DMS79 (cell line): ENCODE measurements at regions not wholly inside any gene's neighbourhood (a gene's known extent, or its start where the extent isn't known, plus 50 kb on each side); places are given as distances from the start of the nearest gene placed in this dataset.

Experiments used
- DNase-seq: peaks from one replicate; lab custom pipeline; 2025; lab: John Stamatoyannopoulos, UW

GRCh38 chr18:8944871-8945245 is 157.6 kb upstream of the NDUFV2 start:
- no peak for DNase-seq

DNA sequence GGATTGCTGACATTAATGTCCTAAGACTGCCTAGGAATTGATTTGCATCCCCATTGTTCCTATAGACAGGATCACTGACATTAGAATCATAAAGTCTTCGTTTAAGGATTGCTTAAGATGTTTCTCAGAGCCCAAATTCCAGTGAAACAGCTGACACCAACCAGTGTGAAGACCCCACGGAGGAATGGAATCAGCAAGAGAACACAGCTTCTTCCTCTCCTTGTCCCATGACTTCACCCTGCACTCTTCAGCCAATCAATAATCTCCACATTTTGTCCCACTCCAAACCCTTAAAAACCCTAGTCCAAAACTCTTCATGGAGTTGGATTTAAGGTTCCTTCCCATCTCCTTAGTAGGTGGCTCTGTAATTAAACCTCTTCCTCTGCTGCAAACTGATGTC is 157.0 kb upstream of the NDUFV2 start:
- DNase-seq = no peak

GRCh38 chr18:8946066-8946838 is 156.2 kb upstream of the NDUFV2 start:
- DNase-seq = no peak

GRCh38 chr18:8947566-8947965 is 154.9 kb upstream of the NDUFV2 start:
- peak; percentile 49 for DNase-seq

DNA sequence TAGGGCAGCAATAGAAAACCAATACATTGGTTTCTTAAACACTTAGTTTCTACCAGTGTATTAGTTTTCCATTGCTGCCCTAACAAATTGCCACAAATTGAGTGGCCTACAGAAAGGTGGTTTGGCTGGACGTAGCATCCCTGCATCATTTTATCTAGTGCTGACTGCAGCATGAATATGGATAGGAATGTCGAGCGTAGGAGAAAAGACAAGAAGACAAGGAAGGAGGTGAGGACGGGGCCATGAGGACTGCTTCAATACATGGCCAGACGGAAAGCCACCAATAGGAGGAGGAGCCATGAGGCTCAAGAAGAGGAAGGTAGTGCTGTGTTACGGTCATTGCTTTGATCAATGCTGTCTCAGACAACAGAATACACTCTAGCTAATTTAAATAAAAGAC is 154.5 kb upstream of the NDUFV2 start:
- no peak for DNase-seq

GRCh38 chr18:8948471-8949149 is 153.9 kb upstream of the NDUFV2 start:
- DNase-seq = no peak

DNA sequence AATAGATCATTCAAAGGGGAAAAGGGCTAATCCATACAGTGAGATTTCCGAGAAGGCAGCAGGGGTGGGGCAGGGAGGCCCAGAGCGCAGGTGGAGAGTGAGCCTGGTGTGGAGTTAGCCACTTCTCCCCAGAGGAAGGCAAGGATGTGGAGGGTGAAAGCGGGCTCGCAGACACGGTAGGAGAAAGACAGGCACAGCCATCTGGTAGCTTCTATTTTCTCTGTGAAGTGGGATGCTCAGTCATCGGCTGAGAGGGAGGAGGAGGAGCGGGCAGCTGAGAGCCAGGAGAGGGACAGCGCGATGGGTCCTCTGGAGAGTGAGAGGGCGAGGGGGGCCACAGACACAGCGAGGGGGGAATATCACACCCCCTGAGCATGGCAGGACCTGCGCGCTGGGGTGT is 153.3 kb upstream of the NDUFV2 start:
- DNase-seq = no peak

DNA sequence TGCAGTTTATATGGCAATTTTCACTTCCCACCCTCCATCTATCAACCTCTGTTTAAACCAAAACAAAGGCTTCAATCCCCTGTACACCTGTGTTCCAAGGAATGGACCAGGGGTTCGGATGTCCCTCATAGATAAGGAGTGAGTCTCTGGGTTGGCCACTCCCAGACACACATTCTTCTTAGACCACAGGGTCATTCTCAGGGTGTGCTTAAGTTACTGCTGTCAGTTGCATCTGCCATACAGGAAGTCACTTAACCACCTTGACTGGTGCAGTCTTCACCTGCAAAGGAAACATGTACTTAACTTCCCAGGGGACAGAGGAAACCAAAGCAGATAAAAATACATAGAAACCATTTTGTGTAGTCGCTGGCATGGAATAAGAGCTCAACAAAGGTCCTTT is 151.0 kb upstream of the NDUFV2 start:
- DNase-seq = no peak

DNA sequence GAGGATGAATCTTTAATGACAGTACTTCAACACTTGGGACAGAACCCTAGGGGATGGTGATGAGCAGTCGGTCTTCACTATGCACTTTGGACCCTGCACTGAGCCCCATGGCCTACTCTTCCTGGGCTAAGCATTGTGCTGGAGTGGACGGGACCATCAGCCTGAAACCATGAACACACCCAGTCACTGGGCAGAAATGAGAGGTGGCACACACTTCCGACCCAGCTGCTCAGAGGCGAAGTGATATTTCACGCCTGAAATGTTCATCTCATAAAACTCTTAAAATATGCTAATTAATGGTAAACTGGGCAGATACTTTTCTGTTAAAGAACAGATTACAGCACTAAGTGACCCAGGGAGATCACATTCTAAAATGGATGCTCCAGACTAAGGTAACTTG is 150.3 kb upstream of the NDUFV2 start:
- DNase-seq = no peak

- DNase-seq = no peak
Measured at GRCh38 chr18:8952769-8953760, 149.4 kb upstream of the NDUFV2 start.

DNA sequence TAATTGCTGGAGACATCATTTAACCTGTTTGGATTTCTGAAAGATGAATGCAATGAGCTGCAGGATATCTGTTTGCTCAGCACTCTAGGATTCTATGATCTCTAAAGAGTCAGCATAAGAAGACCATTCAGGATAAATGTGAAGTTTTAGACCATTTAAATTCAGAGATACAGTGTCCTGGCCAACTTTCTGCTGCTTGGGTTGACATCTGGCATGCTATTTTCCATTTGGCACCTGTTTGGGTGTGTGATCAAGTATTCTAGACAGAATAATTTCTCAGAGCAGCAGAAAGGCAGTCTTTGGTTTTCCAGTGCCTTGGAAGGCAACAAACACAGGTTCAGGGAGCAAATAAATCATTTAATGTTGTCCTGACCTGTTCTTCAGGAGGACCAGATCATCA is 144.8 kb upstream of the NDUFV2 start:
- DNase-seq = no peak

GRCh38 chr18:8958660-8959059 is 143.8 kb upstream of the NDUFV2 start:
- no peak for DNase-seq

DNA sequence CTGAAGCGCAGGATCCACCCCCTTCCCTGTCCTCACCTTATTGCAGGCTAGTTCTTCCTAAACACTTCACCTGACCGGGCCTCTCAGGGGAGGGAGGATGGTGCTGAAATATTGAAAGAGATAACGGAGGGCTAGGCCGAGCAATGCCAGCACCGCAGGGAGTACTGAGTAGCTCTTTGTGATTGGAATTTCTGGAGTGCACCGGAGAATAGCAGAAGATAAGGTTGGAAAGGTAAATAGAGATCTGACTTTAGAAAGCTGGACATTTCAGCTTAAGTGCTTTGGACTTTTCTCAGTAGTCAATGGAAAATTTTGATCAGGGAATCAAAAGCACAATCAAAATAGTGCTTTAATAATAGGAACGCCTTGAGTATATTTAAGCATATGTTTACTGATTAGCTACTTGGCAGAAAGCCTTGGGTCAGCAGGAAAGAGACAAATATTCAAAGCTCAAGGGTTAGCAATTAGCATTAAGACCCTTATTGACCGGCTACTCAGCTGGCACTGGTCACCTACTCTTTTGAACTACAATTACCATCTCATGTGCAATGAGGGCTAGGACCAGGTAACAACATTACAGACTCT is 142.9 kb upstream of the NDUFV2 start:
- no peak for DNase-seq

DNA sequence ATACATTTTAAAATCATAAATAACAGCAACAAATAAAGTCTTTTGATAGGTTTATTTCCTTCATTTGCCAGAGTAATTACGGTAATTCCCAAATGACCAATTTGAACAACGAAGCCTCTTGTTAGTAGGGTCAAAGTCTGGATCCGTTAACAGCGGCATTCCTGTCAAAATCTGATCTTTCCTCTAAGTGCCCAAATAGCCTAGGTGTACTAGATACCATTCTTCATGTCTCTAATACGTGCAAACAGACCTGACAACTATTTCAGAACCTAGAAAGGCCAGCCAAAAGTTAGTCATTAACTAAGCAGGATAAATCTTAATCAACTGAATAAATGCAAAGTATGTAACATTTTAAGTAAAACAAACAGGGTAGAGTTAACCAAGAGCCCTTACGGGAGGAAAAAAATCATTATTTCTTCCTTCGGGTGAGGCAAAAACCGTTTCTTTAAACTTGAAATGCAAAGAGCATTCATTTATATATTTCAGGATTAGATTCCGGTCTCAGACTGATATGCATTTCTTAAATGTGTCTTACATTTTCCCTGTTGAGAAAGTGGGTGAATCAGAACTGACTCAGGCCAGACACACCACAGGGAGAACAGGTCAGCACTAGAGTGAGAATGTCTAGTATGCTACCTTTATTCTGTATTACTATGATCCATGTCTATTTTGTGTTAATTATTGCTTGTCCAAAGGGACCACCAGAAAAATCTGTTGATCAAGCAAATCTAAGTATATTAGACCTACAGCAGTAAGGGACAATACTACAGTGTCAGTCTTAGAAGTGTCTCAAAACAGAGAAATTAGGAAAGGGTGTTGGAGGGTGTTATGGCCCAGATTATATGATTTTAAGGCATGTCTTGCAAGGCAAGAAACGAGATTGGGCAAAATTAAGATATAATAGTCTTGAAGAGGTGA is 141.5 kb upstream of the NDUFV2 start:
- DNase-seq = no peak

DNA sequence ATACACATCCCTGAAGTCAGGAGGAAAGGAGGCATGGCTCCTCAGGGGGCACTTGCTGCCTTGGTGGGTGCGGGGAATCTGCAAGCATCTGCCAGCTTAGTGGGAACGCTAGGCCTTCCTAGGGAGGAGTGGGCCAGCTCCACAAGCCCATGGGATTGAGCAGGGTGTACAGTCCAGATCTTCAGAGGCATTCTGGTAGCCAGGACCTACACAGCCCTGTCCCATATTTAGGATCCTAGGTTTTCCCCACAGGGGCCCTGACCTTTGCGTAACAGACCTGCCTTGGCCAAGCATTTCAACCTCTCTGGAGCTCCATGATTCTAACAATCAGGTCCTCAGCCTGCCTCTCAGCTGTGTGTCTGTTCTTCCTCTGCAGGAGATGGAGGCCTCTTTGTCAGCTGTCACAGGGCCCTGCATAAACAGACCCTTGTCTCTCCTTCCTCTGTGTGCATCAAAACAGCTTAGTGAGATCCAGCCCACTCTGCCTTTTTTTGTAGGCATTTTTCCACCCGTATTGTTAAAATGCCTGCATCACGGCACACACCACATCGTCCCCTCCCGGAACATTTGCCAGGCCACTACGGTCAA is 140.2 kb upstream of the NDUFV2 start:
- no peak for DNase-seq

DNA sequence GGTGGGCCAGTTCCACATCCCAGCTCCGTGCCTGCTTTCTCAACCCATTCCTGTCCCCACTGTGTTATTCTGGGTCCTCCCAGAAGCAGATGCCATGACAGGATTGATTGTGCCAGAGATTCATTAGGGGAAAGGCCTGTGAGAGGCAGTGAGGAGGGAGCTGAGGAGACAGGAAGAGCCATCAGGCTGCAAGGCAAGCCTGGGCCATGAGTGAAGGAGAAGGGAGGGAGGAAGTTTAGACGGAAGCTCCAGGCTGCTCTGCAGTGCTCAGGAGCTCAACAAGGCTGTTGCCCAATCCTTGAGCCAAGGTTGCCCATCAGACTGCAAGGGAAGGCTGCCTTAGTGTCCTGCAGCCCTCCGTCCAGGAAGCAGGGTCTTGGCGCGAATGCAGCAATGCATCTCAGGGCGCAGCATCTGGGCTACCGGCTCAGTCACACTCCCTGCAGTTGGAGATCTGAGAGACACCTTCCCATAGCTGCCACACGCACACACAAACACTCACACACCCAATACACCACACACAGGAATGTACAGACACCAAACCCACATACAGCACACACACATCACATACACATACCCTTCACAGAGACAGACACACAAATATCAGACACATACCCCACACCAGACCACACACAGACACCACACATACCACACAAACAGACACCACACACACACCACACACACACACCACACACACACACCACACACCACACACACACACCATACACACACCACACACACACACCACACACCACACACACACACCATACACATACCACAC is 139.5 kb upstream of the NDUFV2 start:
- no peak for DNase-seq

GRCh38 chr18:8963876-8964275 is 138.6 kb upstream of the NDUFV2 start:
- no peak for DNase-seq

DNA sequence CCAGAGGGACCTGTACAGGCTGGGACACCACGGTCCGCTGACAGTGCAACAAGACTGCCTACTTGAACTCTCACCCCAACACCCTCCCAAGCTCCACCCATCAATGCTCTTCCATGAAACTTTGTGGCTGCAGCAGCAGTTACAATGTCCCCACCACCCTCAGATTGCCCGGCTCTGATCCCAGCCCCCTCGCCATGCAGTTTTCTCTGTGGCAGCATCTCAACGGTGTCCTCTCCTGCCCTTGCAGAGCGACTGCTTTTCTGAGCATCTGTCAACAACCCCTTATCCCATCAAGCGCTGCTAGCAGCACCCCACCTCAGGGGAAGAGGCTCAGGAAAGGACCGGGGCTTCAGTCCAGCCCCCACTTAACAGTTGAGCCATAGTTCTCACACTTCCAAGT is 137.1 kb upstream of the NDUFV2 start:
- no peak for DNase-seq

- no peak for DNase-seq
Measured at GRCh38 chr18:8966821-8967220, 135.7 kb upstream of the NDUFV2 start.

DNA sequence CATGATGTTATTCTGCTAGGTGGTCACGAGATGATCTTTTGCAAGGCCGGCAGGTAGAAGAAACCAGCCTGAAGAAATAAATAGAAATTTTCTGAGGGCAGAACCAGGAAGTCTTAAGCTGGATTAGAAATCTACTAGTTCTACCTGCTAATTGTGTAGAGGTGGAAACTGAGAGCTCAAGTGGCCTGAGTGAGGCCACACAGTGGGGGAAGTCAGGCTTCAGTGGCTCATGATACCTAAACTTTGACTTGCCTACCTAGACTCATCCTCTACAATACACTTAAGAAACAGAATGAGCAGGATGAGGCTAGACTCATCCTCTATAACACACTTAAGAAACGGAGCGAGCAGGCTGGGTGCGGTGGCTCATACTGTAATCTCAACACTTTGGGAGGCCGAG is 134.9 kb upstream of the NDUFV2 start:
- no peak for DNase-seq
